GM10847 (cell line): ENCODE measurements at regions not wholly inside any gene's neighbourhood (a gene's known extent, or its start where the extent isn't known, plus 50 kb on each side); places are given as distances from the start of the nearest gene placed in this dataset.

Experiments used
- POLR2A ChIP-seq: IDR thresholded peaks from 2 replicates; pipeline ENCODE4 v1.6.1; 2011; ENCODE audit not compliant: insufficient read length; ENCODE audit errors: extremely low read depth

- no peak for TF ChIP-seq POLR2A
These were observed 172.1 kb upstream of the OLIG3 start for GRCh38 chr6:137666202-137666774.

DNA sequence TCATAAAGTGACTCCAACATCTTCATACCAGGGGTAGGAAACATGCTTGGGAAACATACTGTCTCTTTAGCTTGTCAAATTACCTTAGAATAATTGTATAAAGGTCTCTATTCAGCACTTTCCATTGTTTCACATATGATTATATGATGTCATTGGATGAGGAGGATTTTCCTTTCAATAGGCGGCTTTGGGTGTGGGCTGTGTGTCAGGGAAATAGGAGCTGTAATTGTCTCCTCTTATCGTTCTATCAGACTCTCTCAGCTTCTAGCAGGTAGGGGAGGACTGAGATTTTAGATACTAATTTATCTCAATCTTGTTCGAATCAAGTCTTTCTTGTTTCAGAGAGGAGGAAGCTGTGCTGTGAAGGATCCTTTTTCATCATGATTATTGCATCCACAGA, 179.4 kb upstream of the OLIG3 start:
- no peak for TF ChIP-seq POLR2A

GRCh38 chr6:137676888-137677287, 182.7 kb upstream of the OLIG3 start:
- TF ChIP-seq POLR2A, result no peak

GRCh38 chr6:137677709-137678108, 183.5 kb upstream of the OLIG3 start:
- no peak for TF ChIP-seq POLR2A

DNA sequence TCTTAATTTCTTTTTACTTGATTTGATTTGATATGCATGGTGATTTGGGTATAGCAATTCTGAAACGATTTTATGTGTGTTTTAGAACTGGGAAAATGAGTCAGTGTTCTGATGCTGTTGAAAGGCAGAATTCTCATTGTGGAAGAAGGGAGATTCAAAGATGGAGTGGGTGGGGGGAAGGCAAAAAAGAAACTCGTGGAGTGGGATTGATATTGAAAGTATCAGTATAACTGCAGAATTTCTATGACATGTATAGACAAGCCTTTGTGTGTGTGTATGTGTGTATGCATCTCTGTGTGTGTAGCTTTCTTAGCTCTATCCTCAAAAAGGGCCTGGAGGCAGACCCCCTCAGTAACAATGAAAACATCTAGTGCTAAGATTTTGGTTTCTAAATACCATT, 184.3 kb upstream of the OLIG3 start:
- TF ChIP-seq POLR2A, result no peak

- TF ChIP-seq POLR2A, result no peak
These were observed 186.2 kb upstream of the TNFAIP3 start for GRCh38 chr6:137680705-137681346.

GRCh38 chr6:137681445-137682009, 185.5 kb upstream of the TNFAIP3 start:
- TF ChIP-seq POLR2A, result no peak

DNA sequence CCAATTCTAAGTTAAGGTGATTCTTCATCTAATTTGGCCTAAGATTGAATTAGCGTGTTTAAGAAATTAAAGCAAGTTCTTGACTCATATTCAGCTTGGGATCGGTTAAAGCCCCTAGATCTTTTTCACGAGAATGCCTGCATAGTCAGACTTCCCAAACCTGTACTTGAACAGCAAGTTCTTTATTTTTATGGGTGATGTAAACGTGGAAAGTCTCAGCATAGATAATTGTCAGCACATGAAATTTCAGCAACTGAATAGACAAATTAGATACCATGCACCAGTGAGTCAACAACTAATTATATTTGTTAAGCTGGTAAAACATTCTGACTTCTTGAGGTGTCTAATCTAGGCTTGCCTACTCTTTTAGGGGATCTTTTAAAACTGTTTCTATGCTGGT, 183.1 kb upstream of the TNFAIP3 start:
- no peak for TF ChIP-seq POLR2A

- TF ChIP-seq POLR2A, result no peak
These were observed 181.2 kb upstream of the TNFAIP3 start for GRCh38 chr6:137685798-137686375.

- no peak for TF ChIP-seq POLR2A
These were observed 179.2 kb upstream of the TNFAIP3 start for GRCh38 chr6:137687818-137688217.

DNA sequence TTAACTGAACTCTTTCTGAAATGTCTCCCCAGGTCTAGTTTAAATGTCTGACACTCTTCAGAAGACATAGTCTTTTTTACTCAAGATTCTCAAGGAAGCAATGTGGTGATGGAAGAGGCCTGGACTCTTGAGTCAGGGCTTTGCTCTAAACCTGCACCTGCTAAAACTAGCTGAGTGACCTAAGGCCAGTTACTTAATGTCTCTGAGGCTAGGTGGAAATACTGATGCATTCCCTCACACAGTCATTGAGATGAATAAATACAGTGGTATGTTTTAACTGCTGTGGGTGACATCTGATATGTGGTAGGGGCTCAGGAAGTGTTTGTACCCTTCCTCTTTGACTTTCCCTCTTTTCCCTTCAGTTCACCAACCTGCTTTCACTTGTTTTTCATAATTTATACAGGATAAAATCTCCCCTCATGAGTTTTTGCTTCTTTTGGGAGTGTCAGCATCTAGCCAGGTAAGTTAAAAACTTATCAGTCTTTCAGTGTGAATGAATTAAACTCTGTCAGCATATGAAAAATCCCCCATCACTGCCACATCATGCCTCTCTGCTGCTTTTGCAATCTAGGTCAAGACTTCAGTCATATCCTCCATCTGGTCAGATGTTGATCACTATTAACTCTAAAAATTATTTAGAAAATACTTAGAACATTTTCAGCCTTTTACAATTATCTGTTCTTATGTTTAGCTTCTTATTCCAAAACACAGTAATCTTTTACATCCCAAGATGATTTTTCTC, 178.7 kb upstream of the TNFAIP3 start:
- no peak for TF ChIP-seq POLR2A

GRCh38 chr6:137689377-137689776, 177.7 kb upstream of the TNFAIP3 start:
- TF ChIP-seq POLR2A, result no peak

GRCh38 chr6:137690034-137690433, 177.0 kb upstream of the TNFAIP3 start:
- TF ChIP-seq POLR2A, result no peak

DNA sequence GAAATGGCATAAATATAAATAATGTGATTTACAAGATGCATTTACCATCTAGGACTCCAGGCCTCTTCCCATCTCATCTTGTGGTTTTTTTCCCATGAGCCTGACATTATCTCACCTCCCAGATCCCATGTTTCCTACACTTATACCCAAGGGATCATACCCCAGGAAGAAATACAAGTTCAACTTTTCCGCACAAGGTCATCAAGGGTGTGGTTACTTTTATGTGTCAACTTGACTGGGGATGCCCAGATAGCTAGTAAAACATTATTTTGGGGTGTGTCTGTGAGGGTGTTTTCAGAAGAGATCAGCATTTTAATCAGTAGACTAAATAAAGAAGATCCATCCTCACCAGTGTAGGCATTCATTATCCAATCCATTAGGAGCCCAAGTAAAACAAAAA, 176.3 kb upstream of the TNFAIP3 start:
- no peak for TF ChIP-seq POLR2A

- no peak for TF ChIP-seq POLR2A
These were observed 174.8 kb upstream of the TNFAIP3 start for GRCh38 chr6:137692308-137692707.

DNA sequence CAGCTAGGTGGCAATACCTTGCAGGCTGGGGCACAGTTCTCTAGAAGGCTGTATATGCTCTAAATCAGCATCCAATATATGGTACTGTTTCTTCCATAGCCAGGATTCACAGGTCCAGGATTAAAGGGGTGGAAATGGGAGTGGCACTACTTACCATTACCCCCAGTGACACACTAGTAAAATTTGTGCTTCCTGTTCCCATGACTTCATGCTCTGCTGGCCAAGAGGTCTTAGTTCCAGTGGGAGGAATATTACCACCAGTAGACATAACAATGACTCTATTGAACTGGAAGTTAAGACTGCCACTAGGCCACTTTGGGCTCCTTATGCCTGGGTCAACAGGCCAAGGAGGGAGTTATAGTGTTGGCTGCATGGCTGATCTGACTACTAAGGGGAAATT, 174.3 kb upstream of the TNFAIP3 start:
- no peak for TF ChIP-seq POLR2A
